Progenitor cell of endocrine pancreas (in vitro differentiated cells): ENCODE measurements at regions not wholly inside any gene's neighbourhood (a gene's known extent, or its start where the extent isn't known, plus 50 kb on each side); places are given as distances from the start of the nearest gene placed in this dataset.

ENCODE experiments used
- DNase-seq: peaks from one replicate; pipeline ENCODE4 v3.0.0; 2021; ENCODE audit warnings: low spot score; ENCODE audit not compliant: unreplicated experiment
- H3K27ac Mint-ChIP-seq: 2 replicates; pipeline ENCODE4 v1.8.0; 2021; ENCODE audit warnings: mild to moderate bottlenecking, moderate library complexity, mixed read lengths
- H3K27me3 Mint-ChIP-seq: 2 replicates; pipeline ENCODE4 v1.8.0; 2021; ENCODE audit warnings: mixed read lengths
- H3K36me3 Mint-ChIP-seq: 2 replicates; pipeline ENCODE4 v1.8.0; 2022; ENCODE audit warnings: mixed read lengths; ENCODE audit not compliant: insufficient read depth
- H3K4me1 Mint-ChIP-seq: 2 replicates; pipeline ENCODE4 v1.8.0; 2021; ENCODE audit warnings: low read depth, mixed read lengths
- H3K4me3 Mint-ChIP-seq: 2 replicates; pipeline ENCODE4 v1.8.0; 2021; ENCODE audit warnings: low read depth, mild to moderate bottlenecking, moderate library complexity, mixed read lengths
- H3K9me3 Mint-ChIP-seq: 2 replicates; pipeline ENCODE4 v1.8.0; 2021; ENCODE audit warnings: low read depth, mixed read lengths
- CTCF ChIP-seq: fragments of 200-600 bp; sonication (generic); IDR thresholded peaks from one replicate; pipeline ENCODE4 v1.5.0; 2021; ENCODE audit warnings: antibody characterized with exemption, mild to moderate bottlenecking; ENCODE audit not compliant: unreplicated experiment

DNA sequence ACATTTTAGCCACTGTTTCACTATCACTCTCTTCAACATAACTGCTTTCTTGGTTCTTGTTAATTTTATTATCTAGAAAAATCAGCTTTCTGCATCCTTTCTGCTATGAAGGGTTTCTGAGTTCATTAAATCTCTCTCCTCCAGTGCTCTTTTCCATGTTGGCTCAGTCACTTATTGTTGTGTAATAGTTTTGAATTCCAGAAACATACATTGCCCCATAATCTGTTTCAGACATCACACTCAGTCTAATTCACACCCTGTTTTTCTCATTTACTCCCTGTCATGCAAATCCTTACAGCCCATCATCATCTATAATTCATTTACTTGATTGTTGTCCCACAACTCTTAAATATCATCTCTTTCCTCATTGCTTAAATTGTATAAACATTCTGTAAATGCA, 176.1 kb upstream of the CDH12 start:
- no peaks in the 10 kb centered on the region for H3K4me1 Mint-ChIP-seq
- no peak for DNase-seq
- no peaks in the 10 kb centered on the region for H3K27me3 Mint-ChIP-seq
- H3K9me3 Mint-ChIP-seq, result peaks cover 2% of the 10 kb centered on the region
- no peak overlapping the region for H3K27ac Mint-ChIP-seq
- no peak for TF ChIP-seq CTCF
- H3K36me3 Mint-ChIP-seq, result no peaks in the 10 kb centered on the region
- H3K4me3 Mint-ChIP-seq, result no peak overlapping the region

- Mint-ChIP-seq H3K4me3 (no peak overlapping the region), H3K4me1 (no peaks in the 10 kb centered on the region), H3K27me3 (no peaks in the 10 kb centered on the region), H3K27ac (no peak overlapping the region), H3K9me3 (peaks cover 2% of the 10 kb centered on the region), H3K36me3 (no peaks in the 10 kb centered on the region)
- TF ChIP-seq CTCF, result no peak
- no peak for DNase-seq
Observed at GRCh38 chr5:23028445-23029021, 175.4 kb upstream of the CDH12 start.

DNA sequence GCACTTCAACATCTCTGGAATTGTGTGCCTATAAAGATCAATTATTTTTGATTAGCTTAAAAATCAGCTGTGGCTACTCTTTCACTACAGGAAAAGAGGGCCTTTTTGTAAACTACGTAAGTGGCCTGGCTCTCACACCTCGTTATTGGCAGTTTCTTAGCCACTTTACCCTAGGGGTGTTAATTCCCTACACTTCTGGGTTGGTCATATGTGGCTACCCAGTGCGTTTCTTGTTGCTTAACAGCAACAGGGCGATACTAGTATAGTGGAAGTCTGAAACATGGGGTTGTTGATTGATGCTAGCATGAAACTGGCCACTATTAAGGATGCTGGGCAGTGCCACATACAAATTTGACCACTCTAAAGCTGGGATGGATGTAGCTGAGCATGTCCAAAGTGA, 174.7 kb upstream of the CDH12 start:
- no peak for TF ChIP-seq CTCF
- Mint-ChIP-seq H3K27ac (no peak overlapping the region), H3K4me3 (no peak overlapping the region), H3K4me1 (no peaks in the 10 kb centered on the region), H3K9me3 (no peaks in the 10 kb centered on the region), H3K36me3 (no peaks in the 10 kb centered on the region), H3K27me3 (no peaks in the 10 kb centered on the region)
- no peak for DNase-seq

DNA sequence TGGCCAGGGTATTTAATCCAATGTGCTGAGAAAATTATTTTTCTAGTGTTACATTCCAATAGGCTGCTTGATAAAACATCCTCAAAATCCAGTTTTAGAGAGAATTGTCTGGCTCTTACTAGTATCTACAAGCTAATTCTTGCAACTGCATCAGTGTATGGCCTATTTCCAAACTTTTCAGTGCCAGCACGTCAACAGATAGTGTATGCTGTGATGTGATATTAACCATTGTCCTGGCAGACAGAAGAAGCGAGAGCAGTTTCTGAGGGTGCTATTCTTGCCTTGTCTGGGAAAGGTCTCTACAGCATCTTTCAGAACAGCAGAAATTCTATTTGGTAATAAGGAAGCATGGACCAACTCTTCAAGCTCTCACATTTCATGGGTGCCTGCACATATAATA, 174.2 kb upstream of the CDH12 start:
- no peak for TF ChIP-seq CTCF
- H3K4me3 Mint-ChIP-seq, result no peak overlapping the region
- no peaks in the 10 kb centered on the region for H3K9me3 Mint-ChIP-seq
- no peaks in the 10 kb centered on the region for H3K27me3 Mint-ChIP-seq
- no peaks in the 10 kb centered on the region for H3K4me1 Mint-ChIP-seq
- no peaks in the 10 kb centered on the region for H3K36me3 Mint-ChIP-seq
- no peak for DNase-seq
- no peak overlapping the region for H3K27ac Mint-ChIP-seq

DNA sequence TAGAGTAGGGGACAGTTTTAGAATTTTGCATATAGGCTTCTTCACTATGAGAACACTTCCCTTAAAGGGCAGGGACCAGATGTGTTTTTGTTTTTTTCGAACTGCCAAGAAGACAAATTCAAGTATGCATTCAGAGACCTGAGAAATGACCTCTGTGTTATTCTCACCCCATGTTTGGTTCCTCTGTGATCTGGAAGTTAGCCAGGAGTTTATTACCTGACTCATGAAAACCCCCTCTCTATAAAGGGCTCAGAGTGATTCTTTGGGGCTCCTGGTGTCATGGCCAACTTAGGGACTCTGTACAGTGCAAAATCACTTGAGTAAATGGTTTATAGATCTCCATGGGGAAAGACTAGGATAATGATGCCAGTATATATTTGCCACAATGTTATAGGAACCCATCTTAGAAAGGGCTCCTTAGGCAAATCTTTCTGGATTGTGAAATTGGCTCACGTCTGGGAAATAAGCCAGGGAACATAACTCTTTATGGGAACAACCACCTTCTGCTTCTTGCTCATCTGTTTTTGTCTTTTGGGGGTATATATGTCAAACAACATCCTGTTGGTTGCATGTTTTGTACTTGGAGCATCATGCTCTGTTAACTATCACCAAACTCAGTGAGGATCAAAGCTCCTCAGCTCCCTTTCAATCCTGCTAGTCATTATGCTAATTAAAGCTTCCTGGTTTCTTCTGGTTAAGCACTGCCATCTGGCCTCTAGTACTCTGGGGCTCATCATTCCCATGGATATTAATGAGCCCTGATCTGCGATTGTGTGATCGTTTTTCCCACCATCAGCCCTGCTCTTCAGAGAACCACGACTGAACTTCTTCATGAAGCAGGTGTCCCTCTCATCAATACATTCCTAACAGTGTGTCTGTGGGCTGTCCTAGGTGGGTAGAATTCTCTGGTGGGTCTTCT, 173.4 kb upstream of the CDH12 start:
- Mint-ChIP-seq H3K27me3 (no peaks in the 10 kb centered on the region), H3K36me3 (no peaks in the 10 kb centered on the region), H3K4me3 (no peak overlapping the region), H3K4me1 (no peaks in the 10 kb centered on the region), H3K27ac (no peak overlapping the region), H3K9me3 (no peaks in the 10 kb centered on the region)
- TF ChIP-seq CTCF, result no peak
- DNase-seq, result no peak
